ENCODE measurements at regions not wholly inside any gene's neighbourhood (a gene's known extent, or its start where the extent isn't known, plus 50 kb on each side); places are given as distances from the start of the nearest gene placed in this dataset.

DNA sequence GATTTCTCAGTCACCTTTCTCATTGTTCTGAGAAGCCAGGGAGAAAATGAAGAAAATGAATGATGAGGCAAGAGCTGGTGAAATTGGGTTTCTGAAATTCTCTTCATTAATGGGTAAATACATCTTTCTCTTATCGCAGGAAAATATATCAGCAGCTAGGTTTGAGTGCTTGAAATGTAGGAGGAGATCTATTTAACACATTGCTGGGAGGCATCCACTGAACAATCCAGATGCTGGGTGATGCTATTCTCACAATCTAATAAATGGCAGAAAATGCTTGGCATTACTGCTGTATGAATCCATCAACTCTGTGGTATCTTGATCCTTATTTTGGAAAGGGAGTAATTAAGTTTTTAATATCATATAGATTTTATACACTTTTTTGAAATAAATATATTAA, 199.6 kb upstream of the LRP1B start:
- TF ChIP-seq RFX5 (IDR thresholded peaks at IDR 0.05; ENCODE audit: low read length) (no peak), FOXJ3 (CRISPR knock-in tag; IDR thresholded peaks at IDR 0.05) (peak; percentile 63; the same call in 1 of the 2 replicates), TAF1 (IDR thresholded peaks at IDR 0.05; ENCODE audit: borderline replicate concordance, low read depth, low read length) (no peak), EP300 (IDR thresholded peaks at IDR 0.05; ENCODE audit: borderline replicate concordance in 1 of 2, low read depth in 1 of 2, low read length in 1 of 2) (peak in 1 of 2 experiments; percentile 93; a peak in 2 of 4 replicates), CHD2 (IDR thresholded peaks at IDR 0.05; ENCODE audit: low read length, partially characterized antibody) (peak; percentile 78)
- TF ChIP-seq, protein P1, sequence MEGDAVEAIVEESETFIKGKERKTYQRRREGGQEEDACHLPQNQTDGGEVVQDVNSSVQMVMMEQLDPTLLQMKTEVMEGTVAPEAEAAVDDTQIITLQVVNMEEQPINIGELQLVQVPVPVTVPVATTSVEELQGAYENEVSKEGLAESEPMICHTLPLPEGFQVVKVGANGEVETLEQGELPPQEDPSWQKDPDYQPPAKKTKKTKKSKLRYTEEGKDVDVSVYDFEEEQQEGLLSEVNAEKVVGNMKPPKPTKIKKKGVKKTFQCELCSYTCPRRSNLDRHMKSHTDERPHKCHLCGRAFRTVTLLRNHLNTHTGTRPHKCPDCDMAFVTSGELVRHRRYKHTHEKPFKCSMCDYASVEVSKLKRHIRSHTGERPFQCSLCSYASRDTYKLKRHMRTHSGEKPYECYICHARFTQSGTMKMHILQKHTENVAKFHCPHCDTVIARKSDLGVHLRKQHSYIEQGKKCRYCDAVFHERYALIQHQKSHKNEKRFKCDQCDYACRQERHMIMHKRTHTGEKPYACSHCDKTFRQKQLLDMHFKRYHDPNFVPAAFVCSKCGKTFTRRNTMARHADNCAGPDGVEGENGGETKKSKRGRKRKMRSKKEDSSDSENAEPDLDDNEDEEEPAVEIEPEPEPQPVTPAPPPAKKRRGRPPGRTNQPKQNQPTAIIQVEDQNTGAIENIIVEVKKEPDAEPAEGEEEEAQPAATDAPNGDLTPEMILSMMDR (IDR thresholded peaks at IDR 0.05): no peak
